ENCODE measurements at regions not wholly inside any gene's neighbourhood (a gene's known extent, or its start where the extent isn't known, plus 50 kb on each side); places are given as distances from the start of the nearest gene placed in this dataset.
"Not testable (repeated sequence)": the region's sequence is repeated elsewhere in the genome, so short reads cannot be mapped to it uniquely, and the experiment has no call there.

DNA sequence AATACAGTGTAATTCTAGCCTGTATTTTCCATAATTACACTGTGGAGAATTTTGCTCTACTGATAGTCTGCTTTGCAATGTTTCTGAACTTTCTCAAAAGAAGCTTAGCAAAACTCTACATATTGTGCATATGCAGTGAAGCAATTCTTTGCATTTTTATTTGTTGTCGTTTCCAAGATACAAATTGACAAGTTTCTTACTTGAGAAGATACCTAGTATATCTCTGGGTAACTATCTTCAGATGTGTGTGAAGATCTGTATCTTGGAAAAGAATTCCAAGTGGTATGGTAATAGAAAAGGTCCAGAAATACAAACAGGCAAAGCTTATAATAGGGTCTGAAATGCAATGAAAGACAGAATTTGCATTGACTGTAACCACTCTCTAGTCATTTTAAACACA lies 1119.8 kb upstream of the INTU start:
- H3K27ac Mint-ChIP-seq (ENCODE audit: unreplicated experiment): no peak overlapping the region
- Histone ChIP-seq H3K9ac (ENCODE audit: low read length) (no peak overlapping the region), H4K20me1 (ENCODE audit: insufficient read depth, low read length) (no peaks in the 10 kb centered on the region), H3K9me3 (ENCODE audit: insufficient read depth, low read depth, low read length) (no peaks in the 10 kb centered on the region), H3K4me3 (ENCODE audit: insufficient read depth, low read depth, low read length) (no peak overlapping the region), H3K4me1 (ENCODE audit: insufficient read depth, low read length) (no peaks in the 10 kb centered on the region), H3K27ac (ENCODE audit: low read depth, low read length) (no peak overlapping the region), H3K36me3 (ENCODE audit: insufficient read depth, low read length) (no peaks in the 10 kb centered on the region), H3K4me2 (ENCODE audit: low read length) (no peak overlapping the region), H2AFZ (ENCODE audit: low read depth, low read length) (no peak overlapping the region), H3K79me2 (ENCODE audit: insufficient read depth, low read length) (no peaks in the 10 kb centered on the region), H3K27me3 (ENCODE audit: insufficient read depth, low read length) (no peaks in the 10 kb centered on the region)
- no peaks in the 10 kb centered on the region for H3K9me3 Mint-ChIP-seq (ENCODE audit: unreplicated experiment)
- no peak overlapping the region for H3K4me3 Mint-ChIP-seq (ENCODE audit: unreplicated experiment)
- TF ChIP-seq, protein P1, sequence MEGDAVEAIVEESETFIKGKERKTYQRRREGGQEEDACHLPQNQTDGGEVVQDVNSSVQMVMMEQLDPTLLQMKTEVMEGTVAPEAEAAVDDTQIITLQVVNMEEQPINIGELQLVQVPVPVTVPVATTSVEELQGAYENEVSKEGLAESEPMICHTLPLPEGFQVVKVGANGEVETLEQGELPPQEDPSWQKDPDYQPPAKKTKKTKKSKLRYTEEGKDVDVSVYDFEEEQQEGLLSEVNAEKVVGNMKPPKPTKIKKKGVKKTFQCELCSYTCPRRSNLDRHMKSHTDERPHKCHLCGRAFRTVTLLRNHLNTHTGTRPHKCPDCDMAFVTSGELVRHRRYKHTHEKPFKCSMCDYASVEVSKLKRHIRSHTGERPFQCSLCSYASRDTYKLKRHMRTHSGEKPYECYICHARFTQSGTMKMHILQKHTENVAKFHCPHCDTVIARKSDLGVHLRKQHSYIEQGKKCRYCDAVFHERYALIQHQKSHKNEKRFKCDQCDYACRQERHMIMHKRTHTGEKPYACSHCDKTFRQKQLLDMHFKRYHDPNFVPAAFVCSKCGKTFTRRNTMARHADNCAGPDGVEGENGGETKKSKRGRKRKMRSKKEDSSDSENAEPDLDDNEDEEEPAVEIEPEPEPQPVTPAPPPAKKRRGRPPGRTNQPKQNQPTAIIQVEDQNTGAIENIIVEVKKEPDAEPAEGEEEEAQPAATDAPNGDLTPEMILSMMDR (IDR thresholded peaks at IDR 0.05; ENCODE audit: insufficient read depth, low read depth, low read length): no peak
- TF ChIP-seq EZH2 (IDR thresholded peaks at IDR 0.05; ENCODE audit: insufficient read depth, low read length): no peak
- H3K27me3 Mint-ChIP-seq (ENCODE audit: low read depth, unreplicated experiment): no peaks in the 10 kb centered on the region
- no peak for FAIRE-seq
- H3K36me3 Mint-ChIP-seq (ENCODE audit: low read depth, unreplicated experiment): no peaks in the 10 kb centered on the region
- no peak for DNase-seq (ENCODE audit: low read depth)
- peaks cover 5% of the 10 kb centered on the region for H3K4me1 Mint-ChIP-seq (ENCODE audit: low read depth, unreplicated experiment)

DNA sequence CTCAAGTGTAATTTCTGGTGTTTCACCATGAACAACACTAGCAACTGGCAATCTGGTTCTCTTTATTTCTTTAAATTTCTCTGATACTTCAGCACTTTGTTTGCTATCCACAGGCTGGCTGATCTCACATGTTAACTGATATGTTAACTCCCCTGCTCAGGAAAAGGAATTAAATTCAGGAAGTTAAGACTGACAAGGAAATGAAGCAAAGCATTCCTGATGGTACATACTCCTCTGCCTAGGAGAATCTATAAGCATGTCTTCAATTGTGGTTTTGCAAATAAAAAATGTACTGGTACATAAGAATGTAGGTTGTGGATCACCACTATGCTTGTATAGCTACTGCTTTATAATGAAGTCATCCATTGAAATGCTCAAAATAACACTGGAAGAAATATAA lies 1119.2 kb upstream of the INTU start:
- Histone ChIP-seq H3K27me3 (ENCODE audit: insufficient read depth, low read length) (no peaks in the 10 kb centered on the region), H2AFZ (ENCODE audit: low read depth, low read length) (no peak overlapping the region), H3K9me3 (ENCODE audit: insufficient read depth, low read depth, low read length) (no peaks in the 10 kb centered on the region), H4K20me1 (ENCODE audit: insufficient read depth, low read length) (no peaks in the 10 kb centered on the region), H3K27ac (ENCODE audit: low read depth, low read length) (no peak overlapping the region), H3K4me2 (ENCODE audit: low read length) (no peak overlapping the region), H3K36me3 (ENCODE audit: insufficient read depth, low read length) (no peaks in the 10 kb centered on the region), H3K4me1 (ENCODE audit: insufficient read depth, low read length) (no peaks in the 10 kb centered on the region), H3K79me2 (ENCODE audit: insufficient read depth, low read length) (no peaks in the 10 kb centered on the region), H3K4me3 (ENCODE audit: insufficient read depth, low read depth, low read length) (no peak overlapping the region), H3K9ac (ENCODE audit: low read length) (no peak overlapping the region)
- H3K4me1 Mint-ChIP-seq (ENCODE audit: low read depth, unreplicated experiment): peaks cover 5% of the 10 kb centered on the region
- no peak overlapping the region for H3K4me3 Mint-ChIP-seq (ENCODE audit: unreplicated experiment)
- H3K9me3 Mint-ChIP-seq (ENCODE audit: unreplicated experiment): no peaks in the 10 kb centered on the region
- H3K27me3 Mint-ChIP-seq (ENCODE audit: low read depth, unreplicated experiment): no peaks in the 10 kb centered on the region
- no peaks in the 10 kb centered on the region for H3K36me3 Mint-ChIP-seq (ENCODE audit: low read depth, unreplicated experiment)
- no peak for FAIRE-seq
- TF ChIP-seq, protein P1 (IDR thresholded peaks at IDR 0.05; ENCODE audit: insufficient read depth, low read depth, low read length): no peak
- no peak for TF ChIP-seq EZH2 (IDR thresholded peaks at IDR 0.05; ENCODE audit: insufficient read depth, low read length)
- DNase-seq (ENCODE audit: low read depth): no peak
- H3K27ac Mint-ChIP-seq (ENCODE audit: unreplicated experiment): no peak overlapping the region

DNA sequence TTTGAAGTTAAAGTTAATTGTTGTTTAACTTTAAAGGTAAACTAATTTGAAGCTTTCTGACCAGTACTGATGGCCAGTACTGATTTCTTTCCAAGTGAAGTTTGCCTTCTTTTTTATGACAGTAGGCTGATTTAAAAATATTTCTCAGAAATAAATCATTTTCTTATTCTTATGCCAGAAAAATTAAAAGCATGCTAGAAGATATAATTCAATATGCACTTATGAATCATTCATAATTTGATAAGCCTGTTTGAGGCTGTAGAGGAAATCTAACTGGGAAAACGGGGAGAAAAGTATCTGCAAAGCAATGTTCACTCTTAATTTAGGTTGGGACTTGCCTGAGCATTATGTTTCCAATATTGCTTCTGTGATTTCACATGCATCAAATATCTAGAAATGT lies 1112.0 kb upstream of the INTU start:
- no peaks in the 10 kb centered on the region for H3K79me2 ChIP-seq (ENCODE audit: insufficient read depth, low read length)
- no peaks in the 10 kb centered on the region for H3K27me3 ChIP-seq (ENCODE audit: insufficient read depth, low read length)
- H3K27ac Mint-ChIP-seq (ENCODE audit: unreplicated experiment): no peak overlapping the region
- FAIRE-seq: no peak
- H3K36me3 Mint-ChIP-seq (ENCODE audit: low read depth, unreplicated experiment): no peaks in the 10 kb centered on the region
- H3K9me3 ChIP-seq (ENCODE audit: insufficient read depth, low read depth, low read length): no peaks in the 10 kb centered on the region
- H2AFZ ChIP-seq (ENCODE audit: low read depth, low read length): no peak overlapping the region
- no peak overlapping the region for H3K4me3 ChIP-seq (ENCODE audit: insufficient read depth, low read depth, low read length)
- H3K9ac ChIP-seq (ENCODE audit: low read length): no peak overlapping the region
- TF ChIP-seq EZH2 (IDR thresholded peaks at IDR 0.05; ENCODE audit: insufficient read depth, low read length): no peak
- H3K9me3 Mint-ChIP-seq (ENCODE audit: unreplicated experiment): peaks cover 5% of the 10 kb centered on the region
- no peak for DNase-seq (ENCODE audit: low read depth)
- no peak overlapping the region for H3K4me2 ChIP-seq (ENCODE audit: low read length)
- no peak overlapping the region for H3K27ac ChIP-seq (ENCODE audit: low read depth, low read length)
- no peaks in the 10 kb centered on the region for H3K36me3 ChIP-seq (ENCODE audit: insufficient read depth, low read length)
- no peaks in the 10 kb centered on the region for H4K20me1 ChIP-seq (ENCODE audit: insufficient read depth, low read length)
- no peaks in the 10 kb centered on the region for H3K4me1 Mint-ChIP-seq (ENCODE audit: low read depth, unreplicated experiment)
- H3K4me3 Mint-ChIP-seq (ENCODE audit: unreplicated experiment): no peak overlapping the region
- no peaks in the 10 kb centered on the region for H3K4me1 ChIP-seq (ENCODE audit: insufficient read depth, low read length)
- H3K27me3 Mint-ChIP-seq (ENCODE audit: low read depth, unreplicated experiment): no peaks in the 10 kb centered on the region

DNA sequence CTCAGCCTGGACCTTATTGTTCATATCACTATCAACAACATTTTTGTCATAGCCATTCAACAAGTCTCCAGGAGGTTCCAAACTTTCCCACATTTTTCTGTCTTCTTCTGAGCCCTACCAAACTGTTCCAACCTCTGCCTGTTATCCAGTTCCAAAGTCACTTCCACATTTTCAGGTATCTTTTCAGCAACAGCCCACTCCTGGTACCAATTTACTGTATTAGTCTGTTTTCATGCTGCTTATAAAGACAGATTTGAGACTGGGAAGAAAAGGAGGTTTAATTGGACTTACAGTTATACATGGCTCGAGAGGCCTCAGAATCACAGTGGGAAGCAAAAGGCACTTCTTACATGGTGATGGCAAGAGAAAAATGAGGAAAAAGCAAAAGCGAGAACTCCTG lies 1107.4 kb upstream of the INTU start:
- H3K4me3 ChIP-seq (ENCODE audit: insufficient read depth, low read depth, low read length); H3K27ac ChIP-seq (ENCODE audit: low read depth, low read length); H3K4me3 Mint-ChIP-seq (ENCODE audit: unreplicated experiment); H3K9me3 Mint-ChIP-seq (ENCODE audit: unreplicated experiment); H3K79me2 ChIP-seq (ENCODE audit: insufficient read depth, low read length); H3K27ac Mint-ChIP-seq (ENCODE audit: unreplicated experiment); H3K4me2 ChIP-seq (ENCODE audit: low read length); H3K9me3 ChIP-seq (ENCODE audit: insufficient read depth, low read depth, low read length); H3K9ac ChIP-seq (ENCODE audit: low read length); H4K20me1 ChIP-seq (ENCODE audit: insufficient read depth, low read length); H3K4me1 Mint-ChIP-seq (ENCODE audit: low read depth, unreplicated experiment); H2AFZ ChIP-seq (ENCODE audit: low read depth, low read length); H3K36me3 ChIP-seq (ENCODE audit: insufficient read depth, low read length); H3K27me3 Mint-ChIP-seq (ENCODE audit: low read depth, unreplicated experiment); FAIRE-seq; H3K27me3 ChIP-seq (ENCODE audit: insufficient read depth, low read length); H3K4me1 ChIP-seq (ENCODE audit: insufficient read depth, low read length); DNase-seq (ENCODE audit: low read depth); H3K36me3 Mint-ChIP-seq (ENCODE audit: low read depth, unreplicated experiment): not testable (repeated sequence)
